ENCODE measurements at regions not wholly inside any gene's neighbourhood (a gene's known extent, or its start where the extent isn't known, plus 50 kb on each side); places are given as distances from the start of the nearest gene placed in this dataset.

- ATAC-seq: no peak
- 54% methylated on average over 6 of the region's 6 CpGs for WGBS
- intact Hi-C loops (cut with DNase I): no loop called here
Observed at GRCh38 chr5:5644249-5644648, 221.8 kb downstream of the ICE1 start.

GRCh38 chr5:5643481-5643880 lies 221.0 kb downstream of the ICE1 start:
- no peaks in the 10 kb centered on the region for H3K27me3 ChIP-seq (ENCODE audit: control insufficient read depth, insufficient read depth)
- ATAC-seq: no peak
- no peak overlapping the region for H3K27ac ChIP-seq (ENCODE audit: low read length)
- WGBS: 65% methylated on average over 4 of the region's 4 CpGs
- intact Hi-C loops (cut with DNase I): no loop called here
- no peak overlapping the region for H3K4me3 ChIP-seq (ENCODE audit: low read length)
- no peak for DNase-seq
- no peaks in the 10 kb centered on the region for H3K4me1 ChIP-seq (ENCODE audit: control insufficient read depth, insufficient read depth, low read length)
- H3K9me3 ChIP-seq (ENCODE audit: control insufficient read depth, low read length): no peaks in the 10 kb centered on the region

More at GRCh38 chr5:5644249-5644648, 221.8 kb downstream of the ICE1 start:
- Histone ChIP-seq H3K27me3 (ENCODE audit: control insufficient read depth, insufficient read depth) (no peaks in the 10 kb centered on the region), H3K27ac (ENCODE audit: low read length) (no peak overlapping the region), H3K4me1 (ENCODE audit: control insufficient read depth, insufficient read depth, low read length) (no peaks in the 10 kb centered on the region), H3K9me3 (ENCODE audit: control insufficient read depth, low read length) (no peaks in the 10 kb centered on the region), H3K4me3 (ENCODE audit: low read length) (no peak overlapping the region)
- no peak for DNase-seq

- H3K4me1 ChIP-seq (ENCODE audit: control insufficient read depth, insufficient read depth, low read length): peaks cover 3% of the 10 kb centered on the region
- H3K4me3 ChIP-seq (ENCODE audit: low read length): no peak overlapping the region
- 14% methylated on average over 4 of the region's 4 CpGs for WGBS
- no peaks in the 10 kb centered on the region for H3K27me3 ChIP-seq (ENCODE audit: control insufficient read depth, insufficient read depth)
- H3K27ac ChIP-seq (ENCODE audit: low read length): peak overlapping the region; percentile 74
- ATAC-seq (peak; percentile 83 to 85), DNase-seq (peak in 1 of 3 donors; percentile 19)
- no peaks in the 10 kb centered on the region for H3K9me3 ChIP-seq (ENCODE audit: control insufficient read depth, low read length)
- intact Hi-C loops (cut with DNase I): no loop called here
Observed at GRCh38 chr5:5638211-5638610, 215.7 kb downstream of the ICE1 start.

- no peak for ATAC-seq
- no peak overlapping the region for H3K27ac ChIP-seq (ENCODE audit: low read length)
- intact Hi-C loops (cut with DNase I): no loop called here
- WGBS: 41% methylated on average over 2 of the region's 2 CpGs
- no peaks in the 10 kb centered on the region for H3K27me3 ChIP-seq (ENCODE audit: control insufficient read depth, insufficient read depth)
- H3K4me3 ChIP-seq (ENCODE audit: low read length): no peak overlapping the region
- H3K9me3 ChIP-seq (ENCODE audit: control insufficient read depth, low read length): peaks cover 1% of the 10 kb centered on the region
- H3K4me1 ChIP-seq (ENCODE audit: control insufficient read depth, insufficient read depth, low read length): peaks cover 3% of the 10 kb centered on the region
- no peak for DNase-seq
Observed at GRCh38 chr5:5637173-5637572, 214.7 kb downstream of the ICE1 start.

- intact Hi-C loops (cut with DNase I): no loop called here
- no peak overlapping the region for H3K27ac ChIP-seq (ENCODE audit: low read length)
Observed at GRCh38 chr5:5634817-5635216, 212.3 kb downstream of the ICE1 start.

GRCh38 chr5:5633579-5633978 lies 211.1 kb downstream of the ICE1 start:
- intact Hi-C loops (cut with DNase I): no loop called here
- Histone ChIP-seq H3K9me3 (ENCODE audit: control insufficient read depth, low read length) (peaks cover 1% of the 10 kb centered on the region), H3K4me1 (ENCODE audit: control insufficient read depth, insufficient read depth, low read length) (peaks cover 3% of the 10 kb centered on the region), H3K27me3 (ENCODE audit: control insufficient read depth, insufficient read depth) (no peaks in the 10 kb centered on the region), H3K4me3 (ENCODE audit: low read length) (no peak overlapping the region), H3K27ac (ENCODE audit: low read length) (no peak overlapping the region)
- WGBS: 83% methylated on average over 4 of the region's 4 CpGs
- ATAC-seq (no peak), DNase-seq (no peak)

More at GRCh38 chr5:5634817-5635216, 212.3 kb downstream of the ICE1 start:
- Histone ChIP-seq H3K4me1 (ENCODE audit: control insufficient read depth, insufficient read depth, low read length) (peaks cover 3% of the 10 kb centered on the region), H3K27me3 (ENCODE audit: control insufficient read depth, insufficient read depth) (no peaks in the 10 kb centered on the region), H3K9me3 (ENCODE audit: control insufficient read depth, low read length) (peaks cover 1% of the 10 kb centered on the region), H3K4me3 (ENCODE audit: low read length) (no peak overlapping the region)
- WGBS: 53% methylated on average over 4 of the region's 4 CpGs
- no peak for ATAC-seq
- no peak for DNase-seq

- Histone ChIP-seq H3K9me3 (ENCODE audit: control insufficient read depth, low read length) (peaks cover 1% of the 10 kb centered on the region), H3K27ac (ENCODE audit: low read length) (no peak overlapping the region), H3K4me3 (ENCODE audit: low read length) (no peak overlapping the region), H3K4me1 (ENCODE audit: control insufficient read depth, insufficient read depth, low read length) (no peaks in the 10 kb centered on the region), H3K27me3 (ENCODE audit: control insufficient read depth, insufficient read depth) (no peaks in the 10 kb centered on the region)
- intact Hi-C loops (cut with DNase I): no loop called here
- WGBS: 78% methylated on average over 2 of the region's 2 CpGs
- no peak for ATAC-seq
- no peak for DNase-seq
Observed at GRCh38 chr5:5632678-5633077, 210.2 kb downstream of the ICE1 start.

- no peak overlapping the region for H3K4me3 ChIP-seq (ENCODE audit: low read length)
Observed at GRCh38 chr5:5629607-5629978, 207.1 kb downstream of the ICE1 start.

GRCh38 chr5:5628866-5629606 lies 206.6 kb downstream of the ICE1 start:
- Histone ChIP-seq H3K4me3 (ENCODE audit: low read length) (no peak overlapping the region), H3K27me3 (ENCODE audit: control insufficient read depth, insufficient read depth) (no peaks in the 10 kb centered on the region), H3K4me1 (ENCODE audit: control insufficient read depth, insufficient read depth, low read length) (no peaks in the 10 kb centered on the region), H3K9me3 (ENCODE audit: control insufficient read depth, low read length) (peaks cover 1% of the 10 kb centered on the region), H3K27ac (ENCODE audit: low read length) (no peak overlapping the region)
- intact Hi-C loops (cut with DNase I): no loop called here
- no peak for ATAC-seq
- no peak for DNase-seq
- 75% methylated on average over 10 of the region's 10 CpGs for WGBS

More at GRCh38 chr5:5629607-5629978, 207.1 kb downstream of the ICE1 start:
- Histone ChIP-seq H3K27ac (ENCODE audit: low read length) (no peak overlapping the region), H3K4me1 (ENCODE audit: control insufficient read depth, insufficient read depth, low read length) (no peaks in the 10 kb centered on the region), H3K9me3 (ENCODE audit: control insufficient read depth, low read length) (peaks cover 1% of the 10 kb centered on the region), H3K27me3 (ENCODE audit: control insufficient read depth, insufficient read depth) (no peaks in the 10 kb centered on the region)
- ATAC-seq: no peak
- DNase-seq: no peak
- intact Hi-C loops (cut with DNase I): no loop called here
- 49% methylated on average over 5 of the region's 5 CpGs for WGBS

GRCh38 chr5:5626412-5626811 lies 203.9 kb downstream of the ICE1 start:
- WGBS: 78% methylated on average over 1 of the region's 1 CpG
- Histone ChIP-seq H3K4me1 (ENCODE audit: control insufficient read depth, insufficient read depth, low read length) (no peaks in the 10 kb centered on the region), H3K9me3 (ENCODE audit: control insufficient read depth, low read length) (peaks cover 5% of the 10 kb centered on the region), H3K27me3 (ENCODE audit: control insufficient read depth, insufficient read depth) (no peaks in the 10 kb centered on the region), H3K4me3 (ENCODE audit: low read length) (no peak overlapping the region), H3K27ac (ENCODE audit: low read length) (no peak overlapping the region)
- no peak for DNase-seq
- no peak for ATAC-seq
- intact Hi-C loops (cut with DNase I): no loop called here

GRCh38 chr5:5625491-5625890 lies 203.0 kb downstream of the ICE1 start:
- DNase-seq: no peak
- Histone ChIP-seq H3K4me1 (ENCODE audit: control insufficient read depth, insufficient read depth, low read length) (no peaks in the 10 kb centered on the region), H3K4me3 (ENCODE audit: low read length) (no peak overlapping the region), H3K27me3 (ENCODE audit: control insufficient read depth, insufficient read depth) (no peaks in the 10 kb centered on the region), H3K9me3 (ENCODE audit: control insufficient read depth, low read length) (peaks cover 5% of the 10 kb centered on the region), H3K27ac (ENCODE audit: low read length) (no peak overlapping the region)
- intact Hi-C loops (cut with DNase I): no loop called here
- 79% methylated on average over 3 of the region's 3 CpGs for WGBS
- no peak for ATAC-seq

- ATAC-seq: no peak
- H3K9me3 ChIP-seq (ENCODE audit: control insufficient read depth, low read length): peaks cover 5% of the 10 kb centered on the region
- no peak overlapping the region for H3K4me3 ChIP-seq (ENCODE audit: low read length)
- H3K27ac ChIP-seq (ENCODE audit: low read length): no peak overlapping the region
- no peak for DNase-seq
- 74% methylated on average over 2 of the region's 2 CpGs for WGBS
- no peaks in the 10 kb centered on the region for H3K4me1 ChIP-seq (ENCODE audit: control insufficient read depth, insufficient read depth, low read length)
- intact Hi-C loops (cut with DNase I): no loop called here
- no peaks in the 10 kb centered on the region for H3K27me3 ChIP-seq (ENCODE audit: control insufficient read depth, insufficient read depth)
Observed at GRCh38 chr5:5623397-5623796, 200.9 kb downstream of the ICE1 start.
